Smooth muscle cell (in vitro differentiated cells): ENCODE measurements at regions not wholly inside any gene's neighbourhood (a gene's known extent, or its start where the extent isn't known, plus 50 kb on each side); places are given as distances from the start of the nearest gene placed in this dataset.

Experiments
- DNase-seq: peaks from one replicate; lab custom pipeline; 2025; ENCODE audit not compliant: unreplicated experiment; lab: John Stamatoyannopoulos, UW
- H2AFZ ChIP-seq: fragments of 200-600 bp; sonication (generic); 2 replicates; pipeline ENCODE4 v1.6.0; 2016; ENCODE audit warnings: antibody characterized with exemption, low read depth, mild to moderate bottlenecking
- H3F3A ChIP-seq: fragments of 200-600 bp; sonication (generic); 2 replicates; pipeline ENCODE4 v1.6.0; 2017; ENCODE audit warnings: antibody characterized with exemption, low read depth
- H3K27ac ChIP-seq: fragments of 200-600 bp; sonication (generic); 2 replicates; pipeline ENCODE4 v1.5.1; 2016; ENCODE audit warnings: low read depth, mild to moderate bottlenecking
- H3K27me3 ChIP-seq: fragments of 200-600 bp; sonication (generic); 2 replicates; pipeline ENCODE4 v1.6.1; 2016; ENCODE audit warnings: low read depth, mild to moderate bottlenecking
- H3K36me3 ChIP-seq: fragments of 200-600 bp; sonication (generic); 2 replicates; pipeline ENCODE4 v1.5.1; 2016; ENCODE audit warnings: low read depth
- H3K4me1 ChIP-seq: fragments of 200-600 bp; sonication (generic); 2 replicates; pipeline ENCODE4 v1.5.1; 2016; ENCODE audit warnings: low read depth
- H3K4me2 ChIP-seq: fragments of 200-600 bp; sonication (generic); 2 replicates; pipeline ENCODE4 v1.6.0; 2016; ENCODE audit warnings: mild to moderate bottlenecking
- H3K4me3 ChIP-seq: fragments of 200-600 bp; sonication (generic); 2 replicates; pipeline ENCODE4 v1.5.1; 2016; ENCODE audit warnings: mild to moderate bottlenecking
- H3K79me2 ChIP-seq: fragments of 200-600 bp; sonication (generic); 2 replicates; pipeline ENCODE4 v1.6.0; 2016; ENCODE audit warnings: low read depth, mild to moderate bottlenecking
- H3K9ac ChIP-seq: fragments of 200-600 bp; sonication (generic); 2 replicates; pipeline ENCODE4 v1.6.0; 2016; ENCODE audit warnings: low read depth
- H3K9me3 ChIP-seq: fragments of 200-600 bp; sonication (generic); replicated peaks from 2 replicates; pipeline ENCODE4 v1.5.1; 2016; ENCODE audit warnings: low read depth
- H4K20me1 ChIP-seq: fragments of 200-600 bp; sonication (generic); 2 replicates; pipeline ENCODE4 v1.6.0; 2016; ENCODE audit warnings: low read depth
- WGBS: methylation state at CpG from one replicate; pipeline ENCODE4 v1.1.7; 2016; ENCODE audit warnings: low lambda C conversion rate; 5-methylcytosine and 5-hydroxymethylcytosine counted together
- TF ChIP-seq, protein P1 (sequence below): fragments of 200-600 bp; sonication (generic); IDR thresholded peaks from 2 replicates; pipeline ENCODE4 v1.5.1; 2017; ENCODE audit warnings: borderline replicate concordance, mild to moderate bottlenecking, antibody characterized with exemption; ENCODE audit not compliant: insufficient read depth, poor library complexity, severe bottlenecking

DNA sequence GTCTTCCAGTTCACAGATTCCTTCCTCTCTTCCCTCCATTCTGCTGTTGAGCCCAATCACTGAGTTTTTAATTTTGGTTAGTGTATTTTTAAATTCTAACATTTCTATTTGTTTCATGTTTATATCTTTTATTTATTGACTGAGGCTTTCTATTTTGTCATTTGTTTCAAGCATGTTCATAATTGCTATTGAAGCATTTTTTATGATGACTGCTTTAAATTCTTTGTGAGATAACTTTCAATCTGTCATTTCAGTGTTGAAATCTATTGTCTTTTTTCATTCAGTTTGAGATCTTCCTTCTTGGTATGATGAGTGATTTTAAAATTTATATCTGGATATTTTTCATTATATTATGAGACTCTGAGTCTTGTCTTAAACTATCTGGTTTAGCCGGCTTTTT, 192.3 kb downstream of the RPLP1 start:
- Histone ChIP-seq H3K9ac (no peak overlapping the region), H3K4me1 (peaks cover 15% of the 10 kb centered on the region), H2AFZ (no peak overlapping the region), H3K27me3 (no peaks in the 10 kb centered on the region), H3K27ac (no peak overlapping the region), H4K20me1 (no peaks in the 10 kb centered on the region), H3K79me2 (no peaks in the 10 kb centered on the region), H3F3A (peaks cover 3% of the 10 kb centered on the region), H3K9me3 (no peaks in the 10 kb centered on the region), H3K4me2 (no peak overlapping the region), H3K4me3 (no peak overlapping the region), H3K36me3 (no peaks in the 10 kb centered on the region)
- DNase-seq: no peak
- TF ChIP-seq, protein P1, sequence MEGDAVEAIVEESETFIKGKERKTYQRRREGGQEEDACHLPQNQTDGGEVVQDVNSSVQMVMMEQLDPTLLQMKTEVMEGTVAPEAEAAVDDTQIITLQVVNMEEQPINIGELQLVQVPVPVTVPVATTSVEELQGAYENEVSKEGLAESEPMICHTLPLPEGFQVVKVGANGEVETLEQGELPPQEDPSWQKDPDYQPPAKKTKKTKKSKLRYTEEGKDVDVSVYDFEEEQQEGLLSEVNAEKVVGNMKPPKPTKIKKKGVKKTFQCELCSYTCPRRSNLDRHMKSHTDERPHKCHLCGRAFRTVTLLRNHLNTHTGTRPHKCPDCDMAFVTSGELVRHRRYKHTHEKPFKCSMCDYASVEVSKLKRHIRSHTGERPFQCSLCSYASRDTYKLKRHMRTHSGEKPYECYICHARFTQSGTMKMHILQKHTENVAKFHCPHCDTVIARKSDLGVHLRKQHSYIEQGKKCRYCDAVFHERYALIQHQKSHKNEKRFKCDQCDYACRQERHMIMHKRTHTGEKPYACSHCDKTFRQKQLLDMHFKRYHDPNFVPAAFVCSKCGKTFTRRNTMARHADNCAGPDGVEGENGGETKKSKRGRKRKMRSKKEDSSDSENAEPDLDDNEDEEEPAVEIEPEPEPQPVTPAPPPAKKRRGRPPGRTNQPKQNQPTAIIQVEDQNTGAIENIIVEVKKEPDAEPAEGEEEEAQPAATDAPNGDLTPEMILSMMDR: no peak
- WGBS: 97% methylated on average over 1 of the region's 1 CpG

DNA sequence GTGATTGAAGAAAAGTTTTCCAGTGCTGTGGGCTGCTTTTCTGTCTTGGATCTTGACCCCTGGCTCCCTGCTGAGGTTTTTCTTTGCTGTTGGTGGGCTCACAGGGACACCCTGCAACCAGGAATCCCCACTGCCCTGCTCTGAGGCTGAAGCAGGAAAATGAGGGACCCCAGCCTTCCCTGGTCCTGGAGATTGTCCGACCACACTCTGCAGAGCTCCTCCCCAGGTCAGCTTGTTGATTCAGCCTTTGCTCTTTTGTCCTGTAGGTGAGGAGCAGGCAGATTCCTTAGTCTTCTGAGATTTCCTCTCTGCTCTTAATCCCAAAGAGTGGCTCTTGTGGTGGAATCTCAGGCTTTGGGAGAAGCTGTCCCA, 194.5 kb downstream of the RPLP1 start:
- Histone ChIP-seq H3K27me3 (peaks cover 4% of the 10 kb centered on the region), H3K4me1 (peaks cover 15% of the 10 kb centered on the region), H3K9me3 (no peaks in the 10 kb centered on the region), H3K9ac (no peak overlapping the region), H3K79me2 (no peaks in the 10 kb centered on the region), H3K4me3 (no peak overlapping the region), H3K36me3 (no peaks in the 10 kb centered on the region), H3K27ac (no peak overlapping the region), H2AFZ (no peak overlapping the region), H3K4me2 (no peak overlapping the region), H4K20me1 (no peaks in the 10 kb centered on the region), H3F3A (peaks cover 3% of the 10 kb centered on the region)
- 67% methylated on average over 1 of the region's 1 CpG for WGBS
- no peak for DNase-seq
- TF ChIP-seq, protein P1: no peak

DNA sequence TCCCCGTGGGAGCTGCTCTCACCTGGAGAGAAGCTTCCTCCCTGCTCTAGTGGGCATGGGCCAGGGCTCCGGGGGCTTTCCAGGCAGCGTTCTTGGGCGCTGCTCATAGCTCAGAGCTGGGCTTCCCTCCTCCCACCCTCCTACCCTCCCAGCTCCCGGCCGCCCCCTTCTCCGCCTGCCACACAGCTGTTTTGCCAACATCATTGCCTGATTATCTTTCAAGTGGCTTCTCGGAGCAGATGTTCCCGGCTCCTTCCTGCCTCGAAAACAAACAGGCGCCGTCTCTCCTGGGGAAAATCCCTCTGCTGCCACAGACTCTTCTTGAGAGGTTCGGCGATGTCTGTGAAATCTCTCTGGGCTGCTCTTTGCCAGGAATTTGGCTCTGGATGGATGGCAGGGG, 195.6 kb downstream of the RPLP1 start:
- peaks cover 11% of the 10 kb centered on the region for H3K27me3 ChIP-seq
- TF ChIP-seq, protein P1: no peak

More for the DNA sequence above, 195.6 kb downstream of the RPLP1 start:
- Histone ChIP-seq H3K4me3 (no peak overlapping the region), H3K4me2 (peak overlapping the region; percentile 77), H3K79me2 (no peaks in the 10 kb centered on the region), H3K9me3 (no peaks in the 10 kb centered on the region), H3K4me1 (peaks cover 15% of the 10 kb centered on the region), H4K20me1 (no peaks in the 10 kb centered on the region), H3K36me3 (no peaks in the 10 kb centered on the region), H3K9ac (no peak overlapping the region), H3K27ac (no peak overlapping the region), H3F3A (peaks cover 3% of the 10 kb centered on the region), H2AFZ (peak overlapping the region; percentile 65)
- DNase-seq: no peak
- 24% methylated on average over 14 of the region's 14 CpGs for WGBS
